NCI-H82 treated with DMSO at 0.1 percent for 48 hours (cell line): ENCODE measurements at regions not wholly inside any gene's neighbourhood (a gene's known extent, or its start where the extent isn't known, plus 50 kb on each side); places are given as distances from the start of the nearest gene placed in this dataset.
"Not testable (repeated sequence)": the region's sequence is repeated elsewhere in the genome, so short reads cannot be mapped to it uniquely, and the experiment has no call there.

Experiments used
- DNase-seq: peaks from one replicate; lab custom pipeline; 2025; ENCODE audit not compliant: unreplicated experiment; lab: John Stamatoyannopoulos, UW

- no peak for DNase-seq
These were observed 436.6 kb downstream of the MRPL39 start for GRCh38 chr21:25170681-25171080.

DNA sequence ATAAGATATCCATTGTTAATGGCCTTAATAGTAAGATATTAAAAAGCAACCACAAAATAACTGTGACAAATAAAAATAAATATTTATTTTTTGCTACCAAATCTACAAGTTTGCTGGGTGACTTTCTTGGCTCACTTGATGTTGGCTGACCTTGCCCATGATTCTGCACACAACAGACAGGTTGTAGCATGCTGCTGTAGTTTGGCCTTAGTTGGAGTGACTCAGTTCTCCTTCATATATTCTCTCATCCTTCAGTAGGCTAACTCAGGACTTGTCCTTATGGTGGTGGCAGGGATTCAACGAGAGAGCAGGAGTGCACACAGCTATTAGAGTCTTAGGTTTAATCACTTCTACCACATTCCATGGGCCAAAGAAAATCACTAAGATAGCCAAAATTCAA is 437.9 kb downstream of the MRPL39 start:
- DNase-seq, result no peak

GRCh38 chr21:25166904-25167303 is 440.4 kb downstream of the MRPL39 start:
- DNase-seq, result not testable (repeated sequence)

DNA sequence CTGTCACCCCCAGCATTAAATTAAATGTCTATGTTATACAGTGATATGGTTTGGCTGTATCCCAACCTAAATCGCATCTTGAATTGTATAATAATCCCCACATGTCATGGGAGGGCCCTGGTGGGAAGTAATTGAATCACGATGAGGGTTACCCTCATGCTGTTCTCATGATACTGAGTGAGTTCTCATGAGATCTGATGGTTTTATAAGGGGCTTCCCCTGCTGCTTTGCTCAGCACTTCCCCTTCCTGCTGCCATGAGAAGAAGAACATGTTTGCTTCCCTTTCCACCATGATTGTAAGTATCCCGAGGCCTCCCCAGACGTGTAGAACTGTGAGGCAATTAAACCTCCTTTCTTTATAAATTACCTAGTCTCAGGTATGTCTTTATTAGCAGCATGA is 445.7 kb downstream of the MRPL39 start:
- no peak for DNase-seq

GRCh38 chr21:25155020-25155419 is 452.3 kb downstream of the MRPL39 start:
- DNase-seq, result not testable (repeated sequence)

DNA sequence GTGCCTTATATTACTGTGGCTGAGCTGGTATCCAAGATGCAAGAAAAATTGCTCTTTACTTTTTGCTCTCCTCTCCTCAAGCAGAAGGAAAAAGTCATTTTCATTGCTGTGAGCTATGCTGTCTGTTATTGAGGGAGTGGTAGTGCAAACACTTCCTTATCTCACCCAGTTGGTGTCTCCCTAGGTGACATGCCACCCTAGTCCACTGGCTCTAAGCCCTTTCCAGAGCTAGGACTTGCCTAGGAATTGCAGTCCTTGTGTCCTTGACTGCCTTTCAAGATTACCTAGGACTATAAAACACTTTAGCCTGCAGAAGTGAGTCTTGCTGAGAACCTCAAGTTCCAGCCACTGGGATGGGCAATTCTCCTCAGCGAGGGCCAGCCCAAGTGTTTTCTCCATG is 458.3 kb downstream of the MRPL39 start:
- no peak for DNase-seq

DNA sequence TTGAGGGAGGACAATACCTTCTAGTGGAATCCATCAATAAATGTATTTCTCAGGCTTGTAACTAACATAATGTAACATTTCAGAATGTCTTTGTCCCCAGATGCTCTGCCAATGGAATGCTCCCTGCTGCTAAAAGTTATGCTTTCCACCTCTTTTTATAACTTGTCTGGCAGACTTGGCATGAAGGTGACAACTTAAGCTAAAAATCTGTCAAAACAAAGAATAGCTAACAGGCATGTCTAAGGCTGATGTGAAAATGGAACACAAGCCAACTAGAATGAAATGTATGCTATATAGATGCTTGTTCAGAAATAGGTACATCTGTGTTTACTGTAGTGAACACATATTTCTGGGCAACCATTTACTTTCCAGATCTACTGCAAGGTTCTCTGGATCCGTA is 467.9 kb downstream of the MRPL39 start:
- DNase-seq, result no peak

DNA sequence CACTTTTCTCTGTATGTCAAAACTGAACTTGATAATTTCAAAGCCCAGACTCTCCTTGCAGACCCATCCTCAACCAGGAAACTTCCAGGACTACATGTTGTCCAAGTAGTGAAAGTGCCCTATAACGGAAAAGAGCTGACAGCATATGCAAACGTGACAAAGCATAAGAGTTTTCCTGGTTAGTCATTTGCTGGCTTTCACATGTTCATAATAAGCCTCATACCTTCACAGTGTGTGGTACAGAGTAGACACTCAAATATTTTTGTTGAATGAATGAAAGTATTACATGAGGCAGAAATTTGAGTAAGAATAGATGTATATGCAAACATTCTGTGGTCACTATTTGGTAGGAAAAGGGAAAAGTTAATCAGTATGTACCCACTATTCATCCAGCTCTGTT is 473.3 kb downstream of the MRPL39 start:
- DNase-seq, result no peak

DNA sequence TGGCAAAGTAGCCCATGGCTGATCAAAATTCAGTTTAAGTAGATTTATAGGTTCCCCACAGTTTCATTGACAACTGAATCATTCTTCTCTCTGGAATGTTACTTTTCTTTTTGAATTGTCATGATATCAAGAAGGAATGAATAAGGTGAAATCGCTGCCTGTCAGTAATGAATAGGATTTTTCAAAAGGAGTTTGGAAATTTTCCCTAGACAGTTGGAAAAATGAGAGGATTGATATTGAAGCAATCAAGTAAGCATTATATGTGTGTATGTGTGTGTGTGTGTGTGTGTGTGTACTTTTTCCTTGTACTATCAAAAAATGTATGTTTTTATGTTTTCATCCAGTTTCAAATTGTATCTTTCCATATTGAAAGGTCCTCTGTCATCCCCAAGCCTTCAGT is 479.5 kb downstream of the MRPL39 start:
- no peak for DNase-seq

DNA sequence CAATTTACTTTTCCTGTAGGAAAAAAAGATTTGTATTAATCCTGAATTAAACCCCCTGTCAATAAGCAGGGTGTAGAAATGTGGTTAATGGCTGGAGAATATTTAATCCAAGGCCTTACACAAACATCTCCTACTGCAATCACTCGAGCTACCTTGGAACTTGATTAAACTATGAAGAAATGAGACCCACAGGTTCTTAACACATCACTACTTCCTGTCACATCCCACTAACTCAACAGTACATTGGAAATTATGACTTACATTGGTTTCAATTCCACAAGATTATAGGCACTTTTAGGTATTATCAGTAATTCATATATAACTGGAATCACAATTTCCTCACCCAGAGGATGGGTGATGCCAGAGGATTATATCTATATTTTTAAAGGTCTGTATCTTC is 480.3 kb downstream of the MRPL39 start:
- no peak for DNase-seq

GRCh38 chr21:25126564-25126963 is 480.7 kb downstream of the MRPL39 start:
- DNase-seq, result no peak

- DNase-seq, result no peak
These were observed 488.6 kb downstream of the MRPL39 start for GRCh38 chr21:25118648-25119047.

DNA sequence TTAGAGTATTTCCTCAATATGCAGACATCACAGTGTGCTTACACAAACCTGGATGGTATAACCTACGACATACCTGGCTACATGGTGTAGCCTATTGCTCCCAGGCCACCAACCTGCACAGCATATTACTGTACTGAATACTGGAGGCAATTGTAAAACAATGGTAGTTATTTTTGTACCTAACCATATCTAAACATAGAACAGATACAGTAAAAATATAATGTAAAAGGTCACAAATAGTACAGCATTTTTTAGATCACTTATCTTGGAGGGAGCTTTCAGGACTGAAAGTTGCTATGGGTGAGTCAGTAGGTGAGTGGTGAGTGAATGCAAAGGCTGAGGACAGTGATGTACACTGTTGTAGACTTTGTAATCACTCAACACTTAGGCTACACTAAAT is 492.3 kb downstream of the MRPL39 start:
- no peak for DNase-seq

DNA sequence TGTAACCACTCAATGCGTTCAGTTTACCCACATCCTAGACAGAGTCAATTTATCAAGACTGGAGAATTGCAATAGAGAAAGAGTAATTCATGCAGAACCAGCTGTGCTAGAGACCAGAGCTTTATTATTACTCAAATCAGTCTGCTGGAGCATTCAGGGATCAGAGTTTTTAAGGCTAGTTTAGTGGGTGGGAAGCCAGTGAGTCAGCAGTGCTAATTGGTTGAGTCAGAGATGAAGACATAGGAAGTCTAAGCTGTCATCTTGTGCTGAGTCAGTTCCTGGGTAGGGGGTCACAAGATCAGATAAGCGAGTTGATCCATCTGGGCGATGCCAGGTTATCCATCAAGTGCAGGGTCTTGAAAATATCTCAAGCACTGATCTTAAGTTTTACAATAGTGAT is 499.6 kb downstream of the MRPL39 start:
- DNase-seq, result no peak

- no peak for DNase-seq
These were observed 503.6 kb downstream of the MRPL39 start for GRCh38 chr21:25103500-25104207.

GRCh38 chr21:25097648-25098047 is 509.6 kb downstream of the MRPL39 start:
- DNase-seq, result no peak

DNA sequence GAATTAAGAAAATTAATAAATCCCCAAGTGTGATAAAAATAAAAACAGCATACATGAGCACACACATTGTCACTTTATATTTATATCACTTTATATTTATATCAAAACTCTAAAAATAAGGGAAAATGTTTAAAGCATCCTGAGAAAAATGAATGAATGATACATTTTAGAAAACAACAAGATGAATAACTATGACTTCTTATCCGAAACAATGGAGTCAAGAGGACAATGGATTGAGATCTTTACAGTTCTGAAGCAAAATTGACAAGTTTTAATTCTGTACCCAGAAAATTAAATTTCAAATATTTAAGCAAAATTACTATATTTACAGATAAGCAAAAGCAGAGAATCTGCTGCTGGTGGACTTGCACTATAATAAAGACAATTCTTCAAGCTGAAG is 512.6 kb downstream of the MRPL39 start:
- DNase-seq, result no peak

DNA sequence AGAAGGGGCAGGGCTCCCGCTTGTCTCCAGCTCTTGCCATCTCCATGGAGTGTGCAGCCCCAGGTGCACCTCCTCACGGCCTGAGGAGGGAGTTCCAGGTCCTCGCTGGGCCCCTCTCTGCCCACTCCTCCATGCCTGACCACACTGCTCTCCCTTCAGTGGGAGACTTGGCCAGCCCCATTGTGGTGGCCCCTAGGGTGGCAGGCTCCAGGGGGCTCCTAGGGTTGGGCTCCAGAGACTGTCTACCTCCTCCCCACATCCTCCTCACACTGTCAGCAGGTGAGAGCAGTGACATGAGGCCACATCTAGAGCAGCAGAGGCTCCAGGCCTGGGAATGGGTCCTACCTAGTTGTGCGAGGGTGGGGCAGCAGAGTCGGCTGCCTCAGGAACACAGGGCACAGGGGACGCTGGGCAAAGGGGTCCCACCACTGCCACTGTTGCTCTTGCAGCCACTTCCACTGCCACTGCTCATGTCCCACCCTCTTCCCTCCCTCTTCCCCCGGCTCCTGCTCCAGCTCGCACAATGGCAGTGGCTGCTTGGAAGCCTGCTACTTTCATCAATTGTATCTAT is 514.8 kb downstream of the MRPL39 start:
- no peak for DNase-seq

- DNase-seq, result no peak
These were observed 526.2 kb downstream of the MRPL39 start for GRCh38 chr21:25081096-25081495.

DNA sequence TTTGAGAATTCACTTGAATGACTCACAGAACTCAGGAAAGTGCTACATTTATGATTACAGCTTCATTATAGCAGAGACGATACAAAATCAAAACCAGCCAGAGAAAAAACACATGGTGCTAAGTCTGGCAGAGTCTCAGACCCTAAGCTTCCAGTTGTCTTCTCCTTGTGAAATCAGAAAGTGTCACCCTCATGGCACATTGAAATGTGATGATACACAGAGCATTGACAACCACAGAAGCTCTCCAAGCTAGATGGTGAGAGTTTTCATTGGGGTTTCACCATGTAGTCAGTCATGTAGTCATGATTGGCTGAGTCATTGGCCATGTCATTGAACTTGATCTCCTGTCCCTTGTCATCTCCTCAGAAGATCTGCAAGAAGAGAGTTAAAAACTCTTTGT is 526.6 kb downstream of the MRPL39 start:
- no peak for DNase-seq

GRCh38 chr21:25080141-25080540 is 527.1 kb downstream of the MRPL39 start:
- DNase-seq, result no peak

- DNase-seq, result peak; percentile 95
These were observed 528.2 kb downstream of the MRPL39 start for GRCh38 chr21:25079053-25079452.

DNA sequence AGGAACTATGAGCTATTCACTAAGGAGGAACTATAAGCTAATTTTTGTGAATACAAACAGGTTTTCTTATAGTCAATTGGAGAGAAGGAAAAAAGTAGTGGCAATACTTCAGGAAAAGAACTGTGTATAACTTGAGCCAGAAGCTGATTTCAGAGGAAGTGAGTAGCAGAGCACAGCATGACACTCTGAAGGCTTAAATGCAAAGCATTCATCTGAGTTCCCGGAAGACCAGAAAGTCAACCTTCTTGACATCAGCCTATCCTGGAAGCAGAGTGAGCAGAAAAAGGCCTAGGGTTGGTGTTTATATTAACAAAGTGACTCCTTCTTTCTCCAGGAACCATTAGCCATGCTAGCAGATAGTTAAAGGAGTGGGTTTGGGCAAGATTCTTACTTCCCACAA is 545.2 kb downstream of the MRPL39 start:
- DNase-seq, result no peak
